Adrenal gland (tissue), 9 donors: ENCODE measurements at regions not wholly inside any gene's neighbourhood (a gene's known extent, or its start where the extent isn't known, plus 50 kb on each side); places are given as distances from the start of the nearest gene placed in this dataset.
"Not testable (repeated sequence)": the region's sequence is repeated elsewhere in the genome, so short reads cannot be mapped to it uniquely, and the experiment has no call there.

ENCODE experiments used
- DNase-seq, 7 donors: peaks; one replicate each; pipeline ENCODE4 v3.0.0-alpha.2; 2019 to 2020
- H3K27ac ChIP-seq, 5 donors: fragments of 200-600 bp; sonication (generic) in 4 of 5; 1 replicate in 3 of 5; 2 replicates in 2 of 5; pipeline versions ENCODE4 v1.5.1 to v1.8.0; 2016 to 2020; ENCODE audit warnings: mild to moderate bottlenecking in 1 of 5
- H3K27me3 ChIP-seq: fragments of 200-600 bp; 2 replicates; pipeline ENCODE4 v1.8.0; 2021
- H3K36me3 ChIP-seq, 2 donors: fragments of 200-600 bp; replicated peaks in 1 of 2; 1 replicate in 1 of 2; 2 replicates in 1 of 2; pipeline versions ENCODE4 v1.5.1 to v1.8.0; 2018 to 2022
- H3K4me1 ChIP-seq, 2 donors: fragments of 200-600 bp; replicated peaks in 1 of 2; 1 replicate in 1 of 2; 2 replicates in 1 of 2; pipeline versions ENCODE4 v1.5.1 to v1.8.0; 2018 to 2021
- H3K4me3 ChIP-seq, 4 donors: fragments of 200-600 bp; sonication (generic) in 3 of 4; one replicate each; pipeline ENCODE4 v1.5.1; 2016 to 2018
- H3K9me3 ChIP-seq, 3 donors: fragments of 200-600 bp; sonication (generic) in 1 of 3; replicated peaks in 1 of 3; 1 replicate in 2 of 3; 2 replicates in 1 of 3; pipeline versions ENCODE4 v1.5.1 to v1.8.0; 2016 to 2021
- POLR2A ChIP-seq, 2 donors: fragments of 450-650 bp; IDR thresholded peaks; one replicate each; pipeline ENCODE4 v1.6.1; 2017; ENCODE audit warnings: antibody characterized with exemption in 2 of 2, mild to moderate bottlenecking in 2 of 2, moderate library complexity in 1 of 2
- WGBS, 4 donors: extraction: QIAGEN DNeasy Blood & Tissue Kit in 2 of 4; methylation state at CpG; one replicate each; pipeline versions ENCODE4 v1.1.5 to v1.1.7; 2013 to 2017; 5-methylcytosine and 5-hydroxymethylcytosine counted together
- intact Hi-C, 2 donors: fragments of 100-400 bp; cut with DNase I; formaldehyde crosslinking; loops; one replicate each; pipeline versions ENCODE4 v1.14.1 to v1.15.0; 2022 to 2023
- TF ChIP-seq, protein P1 (sequence below), 6 experiments: fragments of 450-650 bp in 4 of 6; fragments of 200-600 bp in 2 of 6; sonication (generic) in 1 of 6; IDR thresholded peaks; 1 replicate in 5 of 6; 2 replicates in 1 of 6; pipeline versions ENCODE4 v1.5.1 to v1.8.0; 2016 to 2021; ENCODE audit warnings: antibody characterized with exemption in 6 of 6, mild to moderate bottlenecking in 2 of 6, moderate library complexity in 1 of 6
- donor health status: healthy with polysubstance abuse.
- donor health status: Bipolar disorder and iron deficiency.
- donor health status: DM: yes; HTN: yes; CAD: no.
- donor health status: DM: no; HTN: no; CAD: no.
- donor health status: DM: no; HTN: no; CAD: no.

DNA sequence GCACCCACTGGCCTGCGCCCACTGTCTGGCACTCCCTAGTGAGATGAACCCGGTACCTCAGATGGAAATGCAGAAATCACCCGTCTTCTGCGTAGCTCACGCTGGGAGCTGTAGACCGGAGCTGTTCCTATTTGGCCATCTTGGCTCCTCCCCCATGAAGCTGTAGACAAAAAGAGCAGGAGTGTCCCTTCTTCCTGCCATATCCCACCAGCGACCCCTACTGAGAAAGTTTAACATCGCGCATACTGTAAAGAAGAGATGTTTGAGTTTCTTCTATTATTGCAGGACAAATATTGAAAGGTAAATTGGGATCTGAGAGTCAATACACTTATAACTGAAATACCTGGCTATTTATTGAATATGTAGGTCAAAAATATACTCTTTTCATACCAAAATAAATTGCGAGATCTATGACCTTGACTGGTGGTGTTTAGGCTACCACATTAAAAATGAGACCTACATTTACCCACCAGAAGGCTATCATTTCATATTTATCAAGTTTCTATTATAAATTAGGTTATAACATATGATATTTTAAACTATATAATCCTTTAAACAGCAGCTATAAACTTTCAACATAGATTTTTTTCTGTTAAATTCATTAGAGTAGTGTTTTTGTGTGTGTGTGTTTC, 586.3 kb downstream of the HTR1B start:
- Histone ChIP-seq H3K4me1 (no peaks in the 10 kb centered on the region), H3K4me3 (no peak overlapping the region), H3K36me3 (no peaks in the 10 kb centered on the region), H3K27ac (no peak overlapping the region), H3K9me3 (no peaks in the 10 kb centered on the region), H3K27me3 (no peaks in the 10 kb centered on the region)
- TF ChIP-seq, protein P1, sequence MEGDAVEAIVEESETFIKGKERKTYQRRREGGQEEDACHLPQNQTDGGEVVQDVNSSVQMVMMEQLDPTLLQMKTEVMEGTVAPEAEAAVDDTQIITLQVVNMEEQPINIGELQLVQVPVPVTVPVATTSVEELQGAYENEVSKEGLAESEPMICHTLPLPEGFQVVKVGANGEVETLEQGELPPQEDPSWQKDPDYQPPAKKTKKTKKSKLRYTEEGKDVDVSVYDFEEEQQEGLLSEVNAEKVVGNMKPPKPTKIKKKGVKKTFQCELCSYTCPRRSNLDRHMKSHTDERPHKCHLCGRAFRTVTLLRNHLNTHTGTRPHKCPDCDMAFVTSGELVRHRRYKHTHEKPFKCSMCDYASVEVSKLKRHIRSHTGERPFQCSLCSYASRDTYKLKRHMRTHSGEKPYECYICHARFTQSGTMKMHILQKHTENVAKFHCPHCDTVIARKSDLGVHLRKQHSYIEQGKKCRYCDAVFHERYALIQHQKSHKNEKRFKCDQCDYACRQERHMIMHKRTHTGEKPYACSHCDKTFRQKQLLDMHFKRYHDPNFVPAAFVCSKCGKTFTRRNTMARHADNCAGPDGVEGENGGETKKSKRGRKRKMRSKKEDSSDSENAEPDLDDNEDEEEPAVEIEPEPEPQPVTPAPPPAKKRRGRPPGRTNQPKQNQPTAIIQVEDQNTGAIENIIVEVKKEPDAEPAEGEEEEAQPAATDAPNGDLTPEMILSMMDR (IDR thresholded peaks at IDR 0.05): peak in 5 of 6 experiments; percentile 38 to 60 (median 49)
- TF ChIP-seq POLR2A (IDR thresholded peaks at IDR 0.05): no peak
- intact Hi-C loops: loop anchor here in 1 of 2 donors (10.0 kb wide), 1 partner anchor 182 kb away; no protein-coding TSS in a partner anchor
- DNase-seq: peak; percentile 36 to 75 (median 54)
- 64 to 81% (median 73%) methylated on average over 6 to 8 of the region's 10 CpGs for WGBS, 4 donors

DNA sequence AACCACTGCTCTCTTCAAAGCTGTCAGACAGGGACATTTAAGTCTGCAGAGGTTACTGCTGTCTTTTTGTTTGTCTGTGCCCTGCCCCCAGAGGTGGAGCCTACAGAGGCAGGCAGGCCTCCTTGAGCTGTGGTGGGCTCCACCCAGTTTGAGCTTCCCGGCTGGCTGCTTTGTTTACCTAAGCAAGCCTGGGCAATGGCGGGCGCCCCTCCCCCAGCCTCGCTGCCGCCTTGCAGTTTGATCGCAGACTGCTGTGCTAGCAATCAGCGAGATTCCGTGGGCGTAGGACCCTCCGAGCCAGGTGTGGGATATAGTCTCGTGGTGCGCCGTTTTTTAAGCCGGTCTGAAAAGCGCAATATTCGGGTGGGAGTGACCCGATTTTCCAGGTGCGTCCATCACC, 586.9 kb downstream of the HTR1B start:
- H3K27me3 ChIP-seq, DNase-seq, H3K4me1 ChIP-seq, H3K4me3 ChIP-seq, H3K36me3 ChIP-seq, H3K9me3 ChIP-seq, H3K27ac ChIP-seq: not testable (repeated sequence)
- WGBS, 4 donors: 51 to 92% (median 76%) methylated on average over 8 to 14 of the region's 18 CpGs
- intact Hi-C loops: loop anchor here in 1 of 2 donors (10.0 kb wide), 1 partner anchor 182 kb away; no protein-coding TSS in a partner anchor

DNA sequence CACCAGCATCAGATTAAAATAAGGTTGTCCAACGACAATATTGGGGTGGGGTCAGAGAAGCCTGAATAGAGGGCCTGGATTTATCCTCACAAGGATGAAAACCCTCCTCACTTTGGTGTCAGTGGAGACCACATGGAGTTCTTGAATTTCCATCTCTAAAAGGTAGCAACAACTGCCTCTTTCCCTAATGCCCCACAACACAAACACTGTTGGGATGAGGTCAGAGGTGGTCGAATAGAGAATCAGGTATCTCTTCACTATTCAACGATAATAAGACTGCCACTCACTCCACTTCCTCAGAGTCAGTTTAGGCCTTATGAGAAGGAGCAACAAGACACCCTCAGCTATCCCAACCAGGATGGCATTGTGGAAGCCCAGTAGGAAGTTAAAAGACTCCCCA, 596.1 kb downstream of the HTR1B start:
- no peak overlapping the region for H3K4me3 ChIP-seq
- no peak for DNase-seq
- no peaks in the 10 kb centered on the region for H3K36me3 ChIP-seq
- H3K9me3 ChIP-seq: peaks cover 0 to 6% (median 0%) of the 10 kb centered on the region in 3 donors
- 62 to 80% (median 70%) methylated on average over 3 of the region's 3 CpGs for WGBS, 4 donors
- H3K4me1 ChIP-seq: peaks cover 15 to 26% of the 10 kb centered on the region in 2 donors
- TF ChIP-seq POLR2A (IDR thresholded peaks at IDR 0.05): no peak
- TF ChIP-seq, protein P1 (IDR thresholded peaks at IDR 0.05): no peak
- no peak overlapping the region for H3K27ac ChIP-seq
- no peaks in the 10 kb centered on the region for H3K27me3 ChIP-seq
- intact Hi-C loops: no loop called here

DNA sequence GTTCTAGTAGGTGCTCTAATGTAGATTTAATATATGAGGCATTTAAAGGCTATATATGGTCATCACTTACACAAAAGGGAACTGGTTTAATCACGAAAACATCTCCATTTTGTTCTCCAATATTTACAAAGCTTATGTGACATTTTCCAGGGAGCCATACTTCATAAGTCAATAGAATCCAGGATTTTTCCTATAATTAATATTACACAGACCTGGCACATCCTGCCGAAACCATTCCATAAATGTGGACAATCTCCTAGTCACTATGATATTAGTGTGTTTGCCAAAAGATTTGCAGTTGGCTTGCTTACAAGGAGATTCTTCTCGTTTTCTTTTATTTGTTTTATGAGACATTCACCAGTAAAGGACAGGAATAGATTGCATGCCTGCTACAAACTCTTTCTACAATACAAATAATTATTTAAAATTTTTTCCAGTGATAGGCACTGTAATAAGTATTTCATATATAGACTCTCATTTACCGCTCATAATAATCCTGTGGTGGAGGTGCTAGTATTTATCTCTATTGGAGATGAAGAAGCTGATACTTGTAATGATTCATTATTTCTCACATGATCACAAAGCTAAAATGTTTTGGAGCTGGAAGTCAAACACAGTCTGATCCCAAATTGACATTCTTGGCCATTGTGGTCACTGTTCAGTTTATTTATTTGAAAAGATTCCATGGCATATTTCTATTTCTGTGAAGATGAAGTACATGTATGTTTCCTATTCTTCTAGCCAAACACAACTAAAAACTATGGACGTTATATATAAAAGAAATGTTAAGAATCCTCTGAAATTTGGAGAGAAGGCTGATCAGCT, 597.0 kb downstream of the HTR1B start:
- Histone ChIP-seq H3K4me3 (no peak overlapping the region), H3K27me3 (no peaks in the 10 kb centered on the region), H3K9me3 (peaks cover 0 to 6% (median 0%) of the 10 kb centered on the region in 3 donors), H3K4me1 (peaks cover 15 to 28% of the 10 kb centered on the region in 2 donors), H3K36me3 (no peaks in the 10 kb centered on the region), H3K27ac (no peak overlapping the region)
- no peak for TF ChIP-seq POLR2A (IDR thresholded peaks at IDR 0.05)
- TF ChIP-seq, protein P1 (IDR thresholded peaks at IDR 0.05): no peak
- no peak for DNase-seq
- intact Hi-C loops: no loop called here
- WGBS, 4 donors: 62 to 71% (median 69%) methylated on average over 5 of the region's 5 CpGs
